ENCODE measurements at regions not wholly inside any gene's neighbourhood (a gene's known extent, or its start where the extent isn't known, plus 50 kb on each side); places are given as distances from the start of the nearest gene placed in this dataset.
A peak's percentile ranks its signal among the peaks of the same experiment; 100 is the strongest.

- H3K27ac ChIP-seq (ENCODE audit: low read depth in 1 of 2, low read length in 2 of 2) = no peak overlapping the region
- H3K9ac ChIP-seq (ENCODE audit: low read depth in 1 of 2, low read length in 2 of 2) = no peak overlapping the region
- peaks cover 0 to 2% (median 0%) of the 10 kb centered on the region in 4 donors for H3K27me3 ChIP-seq (ENCODE audit: control insufficient read depth in 4 of 4, insufficient read depth in 4 of 4, low read length in 3 of 4)
- no peaks in the 10 kb centered on the region for H3K36me3 ChIP-seq (ENCODE audit: control insufficient read depth in 4 of 4, insufficient read depth in 3 of 4, low read depth in 1 of 4, low read length in 3 of 4)
- peaks cover 0 to 11% (median 5%) of the 10 kb centered on the region in 4 donors for H3K9me3 ChIP-seq (ENCODE audit: control insufficient read depth in 4 of 4, low read length in 3 of 4)
- no peaks in the 10 kb centered on the region for H3K4me1 ChIP-seq (ENCODE audit: control insufficient read depth in 4 of 4, insufficient read depth in 4 of 4, low read length in 3 of 4)
- WGBS = 59% methylated on average over 17 of the region's 17 CpGs
- no peak for TF ChIP-seq RAD21 (IDR thresholded peaks at IDR 0.05)
- peak in 1 of 2 donors; percentile 14 for TF ChIP-seq HNF4A (conservative IDR thresholded peaks at IDR 0.05)
- TF ChIP-seq CTCF (IDR thresholded peaks at IDR 0.05; ENCODE audit: low read depth, low read length, missing input control) = no peak
- TF ChIP-seq REST (IDR thresholded peaks at IDR 0.05) = no peak
- no peak for TF ChIP-seq FOXA2 (IDR thresholded peaks at IDR 0.05)
- TF ChIP-seq NR2F2 (IDR thresholded peaks at IDR 0.05) = no peak
- TF ChIP-seq GABPA (IDR thresholded peaks at IDR 0.05 in 1 of 2, conservative IDR thresholded peaks at IDR 0.05 in 1 of 2) = no peak
- TF ChIP-seq HNF4G (IDR thresholded peaks at IDR 0.05) = no peak
- TF ChIP-seq RXRA (IDR thresholded peaks at IDR 0.05) = peak in 1 of 2 donors; percentile 53
- no peak for TF ChIP-seq FOXA1 (IDR thresholded peaks at IDR 0.05)
- TF ChIP-seq SP1 (IDR thresholded peaks at IDR 0.05) = no peak
- TF ChIP-seq MAX (IDR thresholded peaks at IDR 0.05) = no peak
- TF ChIP-seq TAF1 (conservative IDR thresholded peaks at IDR 0.05) = no peak
- TF ChIP-seq JUND (IDR thresholded peaks at IDR 0.05) = no peak
- no peak for TF ChIP-seq EGR1 (IDR thresholded peaks at IDR 0.05; ENCODE audit: low read depth in 2 of 2)
- H3K4me3 ChIP-seq (ENCODE audit: low read depth in 1 of 3, low read length in 3 of 3) = no peak overlapping the region
- DNase-seq (ENCODE audit: low spot score) = no peak
Measured at GRCh38 chr19:31715249-31715945, 366.2 kb upstream of the TSHZ3 start.

GRCh38 chr19:31716826-31717225, 367.6 kb upstream of the TSHZ3 start:
- Histone ChIP-seq H3K9ac (ENCODE audit: low read depth in 1 of 2, low read length in 2 of 2) (no peak overlapping the region), H3K4me3 (ENCODE audit: low read depth in 1 of 3, low read length in 3 of 3) (no peak overlapping the region), H3K4me1 (ENCODE audit: control insufficient read depth in 4 of 4, insufficient read depth in 4 of 4, low read length in 3 of 4) (no peaks in the 10 kb centered on the region), H3K36me3 (ENCODE audit: control insufficient read depth in 4 of 4, insufficient read depth in 3 of 4, low read depth in 1 of 4, low read length in 3 of 4) (no peaks in the 10 kb centered on the region), H3K9me3 (ENCODE audit: control insufficient read depth in 4 of 4, low read length in 3 of 4) (peaks cover 0 to 10% (median 5%) of the 10 kb centered on the region in 4 donors), H3K27me3 (ENCODE audit: control insufficient read depth in 4 of 4, insufficient read depth in 4 of 4, low read length in 3 of 4) (peaks cover 0 to 2% (median 0%) of the 10 kb centered on the region in 4 donors), H3K27ac (ENCODE audit: low read depth in 1 of 2, low read length in 2 of 2) (no peak overlapping the region)
- 43% methylated on average over 6 of the region's 6 CpGs for WGBS
- no peak for DNase-seq (ENCODE audit: low spot score)
- TF ChIP-seq YY1 (IDR thresholded peaks at IDR 0.05) (no peak), TAF1 (conservative IDR thresholded peaks at IDR 0.05) (no peak), ZBTB33 (IDR thresholded peaks at IDR 0.05) (no peak), RXRA (IDR thresholded peaks at IDR 0.05) (no peak), GABPA (IDR thresholded peaks at IDR 0.05 in 1 of 2, conservative IDR thresholded peaks at IDR 0.05 in 1 of 2) (no peak), FOXA2 (IDR thresholded peaks at IDR 0.05) (no peak), NR2F2 (IDR thresholded peaks at IDR 0.05) (no peak), FOXA1 (IDR thresholded peaks at IDR 0.05) (no peak), RAD21 (IDR thresholded peaks at IDR 0.05) (no peak), REST (IDR thresholded peaks at IDR 0.05) (no peak), EGR1 (IDR thresholded peaks at IDR 0.05; ENCODE audit: low read depth in 2 of 2) (no peak), ATF3 (IDR thresholded peaks at IDR 0.05) (no peak), MAX (IDR thresholded peaks at IDR 0.05) (no peak), HNF4A (conservative IDR thresholded peaks at IDR 0.05) (no peak), HNF4G (IDR thresholded peaks at IDR 0.05) (no peak), JUND (IDR thresholded peaks at IDR 0.05) (no peak), SP1 (IDR thresholded peaks at IDR 0.05) (no peak)
